ENCODE measurements at regions not wholly inside any gene's neighbourhood (a gene's known extent, or its start where the extent isn't known, plus 50 kb on each side); places are given as distances from the start of the nearest gene placed in this dataset.

DNA sequence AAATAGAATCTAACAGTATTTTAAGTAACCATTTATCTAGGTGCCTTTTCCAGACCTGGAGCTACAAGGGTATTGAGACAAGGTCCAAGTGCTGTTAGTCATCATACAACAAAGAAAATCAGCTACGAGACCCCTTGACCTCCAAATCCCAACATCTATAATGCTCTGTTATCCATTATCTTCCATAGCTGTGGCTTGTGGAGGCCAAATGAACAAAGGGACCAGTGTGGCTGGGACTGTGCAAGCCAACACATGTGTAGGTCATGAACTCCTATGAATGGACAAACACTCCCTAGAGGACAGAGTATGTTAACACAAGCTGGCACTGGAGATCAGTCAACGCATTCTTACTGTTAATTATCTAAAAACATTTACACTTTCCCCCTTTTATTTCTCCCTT lies 374.5 kb downstream of the EMP1 start:
- TF ChIP-seq POLR2A (IDR thresholded peaks at IDR 0.05; ENCODE audit: low read length) (no peak), GATA1 (IDR thresholded peaks at IDR 0.05; ENCODE audit: low read depth, low read length) (no peak)

All from erythroblast (primary cell).